ENCODE measurements at regions not wholly inside any gene's neighbourhood (a gene's known extent, or its start where the extent isn't known, plus 50 kb on each side); places are given as distances from the start of the nearest gene placed in this dataset.

- DNase-seq: no peak
Observed at GRCh38 chr1:30259631-30260030, 463.8 kb downstream of the MATN1 start.

DNA sequence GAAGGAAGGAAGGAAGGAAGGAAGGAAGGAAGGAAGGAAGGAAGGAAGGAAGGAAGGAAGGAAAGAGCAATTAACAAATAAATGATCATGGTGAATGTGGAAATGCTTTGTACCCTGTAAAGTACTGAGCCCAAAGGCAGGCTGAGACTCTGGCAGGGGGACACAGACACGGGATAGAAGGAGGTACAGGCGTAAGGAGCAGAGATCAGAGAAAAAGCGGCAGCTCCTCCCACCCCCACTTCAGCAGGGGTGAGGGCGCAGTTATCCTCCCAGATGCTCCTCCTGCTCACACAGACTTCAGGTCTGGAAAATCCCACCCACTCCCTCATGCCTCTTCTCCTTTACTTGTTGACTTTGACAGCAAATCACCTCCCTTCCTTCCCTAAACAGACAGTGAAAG is 464.5 kb downstream of the MATN1 start:
- DNase-seq: no peak

- DNase-seq: no peak
Observed at GRCh38 chr1:30258471-30258870, 464.9 kb downstream of the MATN1 start.

GRCh38 chr1:30257742-30258380 is 465.5 kb downstream of the MATN1 start:
- no peak for DNase-seq

DNA sequence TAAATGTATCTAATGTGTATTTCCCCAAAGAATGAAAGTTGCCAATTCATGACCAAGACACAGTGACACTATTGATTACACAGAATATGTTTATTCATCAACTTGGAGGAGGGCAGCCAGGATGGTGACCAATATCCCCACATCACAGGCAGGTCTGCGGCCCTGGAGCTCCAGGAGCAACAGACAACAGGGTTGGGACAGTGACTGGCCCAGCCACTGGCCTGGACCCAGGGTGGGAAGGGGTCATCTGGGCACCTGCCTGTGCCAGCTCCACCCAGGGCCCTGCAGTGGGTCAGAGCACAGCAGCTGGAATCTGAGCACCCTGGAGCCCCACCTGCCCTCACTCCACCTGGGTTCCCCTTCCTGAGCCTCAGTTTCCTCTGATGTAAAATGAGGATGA is 466.1 kb downstream of the MATN1 start:
- DNase-seq: no peak

DNA sequence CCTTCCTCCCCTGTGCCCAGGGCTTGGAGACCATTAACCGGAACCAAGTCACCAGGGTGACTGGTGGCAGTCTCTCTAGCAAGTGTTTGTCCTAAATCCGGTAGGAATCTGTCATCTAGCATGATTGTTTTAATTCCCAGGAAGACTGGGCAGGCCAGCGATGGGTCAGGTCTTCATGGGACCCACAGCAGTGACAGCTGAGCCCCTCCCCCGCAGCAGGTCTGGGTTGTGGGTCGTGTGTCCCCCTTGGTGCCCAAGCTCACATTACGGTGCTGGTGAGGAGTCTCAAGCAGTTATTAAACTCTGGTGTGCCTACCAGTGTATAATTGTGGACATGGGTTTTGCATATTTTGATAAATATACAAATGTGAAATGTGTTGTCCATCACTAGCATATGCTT is 466.5 kb downstream of the MATN1 start:
- DNase-seq: no peak

GRCh38 chr1:30255111-30255724 is 468.2 kb downstream of the MATN1 start:
- no peak for DNase-seq

- DNase-seq: no peak
Observed at GRCh38 chr1:30253807-30254440, 469.5 kb downstream of the MATN1 start.

GRCh38 chr1:30253361-30253760 is 470.0 kb downstream of the MATN1 start:
- no peak for DNase-seq

GRCh38 chr1:30250984-30251850 is 472.2 kb downstream of the MATN1 start:
- DNase-seq: no peak

- DNase-seq: no peak
Observed at GRCh38 chr1:30250338-30250983, 472.9 kb downstream of the MATN1 start.

- DNase-seq: no peak
Observed at GRCh38 chr1:30249446-30250337, 473.7 kb downstream of the MATN1 start.

- DNase-seq: no peak
Observed at GRCh38 chr1:30248774-30249173, 474.6 kb downstream of the MATN1 start.

GRCh38 chr1:30248373-30248772 is 475.0 kb downstream of the MATN1 start:
- DNase-seq: no peak

DNA sequence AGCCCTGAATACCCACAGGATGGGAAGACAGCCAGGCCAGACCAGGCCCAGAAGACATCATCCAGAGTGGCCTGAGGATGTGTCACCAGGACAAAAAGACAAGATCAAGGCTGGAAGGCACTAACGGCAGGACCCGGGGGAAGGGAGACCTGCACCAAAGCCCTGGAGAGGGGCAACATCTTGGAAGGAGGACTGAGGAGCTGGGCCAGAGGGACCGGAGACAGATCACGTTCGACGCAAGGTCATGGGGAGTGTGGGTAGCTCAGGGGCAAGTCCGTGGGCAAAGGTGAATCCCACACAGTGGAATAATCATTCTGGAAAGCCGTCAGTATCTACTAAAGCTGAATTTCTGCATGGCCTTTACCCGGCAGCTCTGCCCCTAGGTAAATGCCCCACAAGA is 478.6 kb downstream of the MATN1 start:
- no peak for DNase-seq

- no peak for DNase-seq
Observed at GRCh38 chr1:30242722-30243457, 480.5 kb downstream of the MATN1 start.

DNA sequence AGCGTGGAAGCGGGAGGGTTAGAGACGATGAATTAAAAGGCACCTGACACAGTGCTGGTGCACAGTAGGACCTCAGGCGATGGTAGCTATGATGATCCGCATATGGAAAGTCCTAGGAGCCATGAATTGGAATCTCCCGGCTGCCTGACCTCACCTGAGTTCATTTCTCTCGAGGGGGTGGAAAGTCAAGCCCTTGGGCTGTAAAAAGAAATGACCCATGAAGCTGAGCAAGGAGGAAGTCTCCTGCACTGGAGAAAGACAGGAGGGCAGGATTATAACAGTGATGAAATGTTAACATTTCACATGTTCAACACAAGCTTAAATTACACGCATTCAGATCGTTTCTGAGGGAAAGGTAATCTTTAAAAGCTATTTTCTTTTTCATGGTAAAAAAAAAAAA is 481.2 kb downstream of the MATN1 start:
- DNase-seq: no peak

- DNase-seq: no peak
Observed at GRCh38 chr1:30241681-30242080, 481.7 kb downstream of the MATN1 start.

DNA sequence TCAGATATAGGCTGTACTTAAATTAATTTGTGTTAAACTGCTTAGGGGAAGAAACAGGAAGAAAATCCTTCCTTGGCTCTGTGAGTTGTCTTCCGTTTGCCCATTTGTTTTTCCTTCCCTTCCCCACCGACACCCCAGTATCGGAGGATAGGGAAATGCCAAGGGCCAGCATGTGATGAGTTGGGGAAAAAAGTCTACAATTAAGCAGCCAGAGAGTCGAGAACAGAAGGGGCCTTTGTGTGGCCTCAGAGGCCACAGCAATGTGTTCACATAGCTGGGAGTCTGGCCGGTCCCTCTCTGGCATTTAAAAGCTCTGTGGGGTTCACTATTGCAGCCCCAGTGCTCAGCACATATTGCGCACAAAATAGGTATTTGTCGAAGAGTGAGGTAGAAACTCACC is 489.3 kb downstream of the MATN1 start:
- no peak for DNase-seq

GRCh38 chr1:30232288-30232899 is 491.0 kb downstream of the MATN1 start:
- DNase-seq: peak in 1 of 3 donors; percentile 4

- DNase-seq: no peak
Observed at GRCh38 chr1:30229960-30230359, 493.4 kb downstream of the MATN1 start.
